Mucosa of stomach (tissue), 1 donor: ENCODE measurements at regions not wholly inside any gene's neighbourhood (a gene's known extent, or its start where the extent isn't known, plus 50 kb on each side); places are given as distances from the start of the nearest gene placed in this dataset.
"Not testable (repeated sequence)": the region's sequence is repeated elsewhere in the genome, so short reads cannot be mapped to it uniquely, and the experiment has no call there.

ENCODE experiments used
- H3K27me3 ChIP-seq: one replicate; pipeline ENCODE4 v1.7.0; 2013; ENCODE audit warnings: mild to moderate bottlenecking, low read length; ENCODE audit not compliant: control insufficient read depth, insufficient read depth
- H3K36me3 ChIP-seq: one replicate; pipeline ENCODE4 v1.7.0; 2013; ENCODE audit warnings: low read length; ENCODE audit not compliant: control insufficient read depth, insufficient read depth
- H3K4me1 ChIP-seq: one replicate; pipeline ENCODE4 v1.7.0; 2013; ENCODE audit warnings: mild to moderate bottlenecking, low read length; ENCODE audit not compliant: control insufficient read depth, insufficient read depth
- H3K4me3 ChIP-seq: one replicate; pipeline ENCODE4 v1.7.0; 2013; ENCODE audit warnings: low read length
- H3K9ac ChIP-seq: one replicate; pipeline ENCODE4 v1.7.0; 2013; ENCODE audit warnings: mild to moderate bottlenecking, low read length, moderate library complexity
- H3K9me3 ChIP-seq: one replicate; pipeline ENCODE4 v1.7.0; 2013; ENCODE audit warnings: mild to moderate bottlenecking, low read length, moderate library complexity; ENCODE audit not compliant: control insufficient read depth
- donor health status: Pancreatic carcinoma.

- Histone ChIP-seq H3K4me3 (no peak overlapping the region), H3K9me3 (no peaks in the 10 kb centered on the region), H3K4me1 (no peaks in the 10 kb centered on the region), H3K9ac (no peak overlapping the region), H3K27me3 (no peaks in the 10 kb centered on the region), H3K36me3 (no peaks in the 10 kb centered on the region)
Observed at GRCh38 chr3:177905173-177906125, 630.8 kb upstream of the KCNMB2 start.

- no peaks in the 10 kb centered on the region for H3K9me3 ChIP-seq
- no peaks in the 10 kb centered on the region for H3K27me3 ChIP-seq
- no peaks in the 10 kb centered on the region for H3K36me3 ChIP-seq
- H3K9ac ChIP-seq, result no peak overlapping the region
- no peaks in the 10 kb centered on the region for H3K4me1 ChIP-seq
- no peak overlapping the region for H3K4me3 ChIP-seq
Observed at GRCh38 chr3:177906126-177906511, 630.1 kb upstream of the KCNMB2 start.

- no peak overlapping the region for H3K9ac ChIP-seq
- H3K4me3 ChIP-seq, result no peak overlapping the region
- no peaks in the 10 kb centered on the region for H3K36me3 ChIP-seq
- H3K9me3 ChIP-seq, result no peaks in the 10 kb centered on the region
- H3K4me1 ChIP-seq, result no peaks in the 10 kb centered on the region
- H3K27me3 ChIP-seq, result no peaks in the 10 kb centered on the region
Observed at GRCh38 chr3:177906578-177907229, 629.5 kb upstream of the KCNMB2 start.

- not testable (repeated sequence) for H3K9me3 ChIP-seq, H3K4me3 ChIP-seq, H3K36me3 ChIP-seq, H3K4me1 ChIP-seq, H3K27me3 ChIP-seq, H3K9ac ChIP-seq
Observed at GRCh38 chr3:177909530-177909929, 626.7 kb upstream of the KCNMB2 start.

GRCh38 chr3:177914224-177914623, 622.0 kb upstream of the KCNMB2 start:
- Histone ChIP-seq H3K4me1 (no peaks in the 10 kb centered on the region), H3K4me3 (no peak overlapping the region), H3K9me3 (no peaks in the 10 kb centered on the region), H3K9ac (no peak overlapping the region), H3K36me3 (no peaks in the 10 kb centered on the region), H3K27me3 (no peaks in the 10 kb centered on the region)

- H3K27me3 ChIP-seq, result no peaks in the 10 kb centered on the region
- H3K9me3 ChIP-seq, result no peaks in the 10 kb centered on the region
- H3K36me3 ChIP-seq, result no peaks in the 10 kb centered on the region
- H3K4me1 ChIP-seq, result no peaks in the 10 kb centered on the region
- no peak overlapping the region for H3K9ac ChIP-seq
- H3K4me3 ChIP-seq, result no peak overlapping the region
Observed at GRCh38 chr3:177916461-177916860, 619.8 kb upstream of the KCNMB2 start.

GRCh38 chr3:177917234-177917861, 618.9 kb upstream of the KCNMB2 start:
- no peak overlapping the region for H3K9ac ChIP-seq
- H3K36me3 ChIP-seq, result no peaks in the 10 kb centered on the region
- H3K4me3 ChIP-seq, result no peak overlapping the region
- no peaks in the 10 kb centered on the region for H3K9me3 ChIP-seq
- H3K4me1 ChIP-seq, result no peaks in the 10 kb centered on the region
- no peaks in the 10 kb centered on the region for H3K27me3 ChIP-seq

- H3K4me1 ChIP-seq, result no peaks in the 10 kb centered on the region
- no peaks in the 10 kb centered on the region for H3K27me3 ChIP-seq
- no peaks in the 10 kb centered on the region for H3K9me3 ChIP-seq
Observed at GRCh38 chr3:177921153-177921552, 615.1 kb upstream of the KCNMB2 start.

GRCh38 chr3:177924261-177924660, 612.0 kb upstream of the KCNMB2 start:
- Histone ChIP-seq H3K4me3 (no peak overlapping the region), H3K27me3 (no peaks in the 10 kb centered on the region), H3K4me1 (peaks cover 8% of the 10 kb centered on the region), H3K9ac (no peak overlapping the region), H3K36me3 (no peaks in the 10 kb centered on the region), H3K9me3 (no peaks in the 10 kb centered on the region)

More at GRCh38 chr3:177921153-177921552, 615.1 kb upstream of the KCNMB2 start:
- no peak overlapping the region for H3K9ac ChIP-seq
- H3K36me3 ChIP-seq, result no peaks in the 10 kb centered on the region
- no peak overlapping the region for H3K4me3 ChIP-seq

GRCh38 chr3:177928172-177928873, 607.9 kb upstream of the KCNMB2 start:
- H3K9ac ChIP-seq, result no peak overlapping the region
- H3K27me3 ChIP-seq, result no peaks in the 10 kb centered on the region
- peaks cover 8% of the 10 kb centered on the region for H3K4me1 ChIP-seq
- no peaks in the 10 kb centered on the region for H3K36me3 ChIP-seq
- H3K9me3 ChIP-seq, result no peaks in the 10 kb centered on the region
- H3K4me3 ChIP-seq, result no peak overlapping the region

- Histone ChIP-seq H3K4me3 (no peak overlapping the region), H3K9me3 (no peaks in the 10 kb centered on the region), H3K27me3 (no peaks in the 10 kb centered on the region), H3K9ac (no peak overlapping the region), H3K4me1 (peaks cover 8% of the 10 kb centered on the region), H3K36me3 (no peaks in the 10 kb centered on the region)
Observed at GRCh38 chr3:177929310-177929709, 606.9 kb upstream of the KCNMB2 start.
